ENCODE measurements at regions not wholly inside any gene's neighbourhood (a gene's known extent, or its start where the extent isn't known, plus 50 kb on each side); places are given as distances from the start of the nearest gene placed in this dataset.

- H3K27me3 ChIP-seq (ENCODE audit: control insufficient read depth in 1 of 2, insufficient read depth in 2 of 2, low read length in 2 of 2): no peaks in the 10 kb centered on the region
- H3K27ac ChIP-seq (ENCODE audit: extremely low read length, insufficient read depth, low read length): no peak overlapping the region
- ChIA-PET CTCF (ENCODE audit: low intra/inter-chr PET ratio, low total read pairs) (no interaction called here), POLR2A (no interaction called here)
- H3K9me3 ChIP-seq (ENCODE audit: low read length): peaks cover 45% of the 10 kb centered on the region
- FAIRE-seq (no peak), ATAC-seq (no peak), DNase-seq (ENCODE audit: low spot score) (no peak)
- intact Hi-C loops (cut with micrococcal nuclease; ENCODE audit: unreplicated experiment) (no loop called here), in situ Hi-C loops (cut with HindIII; ENCODE audit: extremely low pct_ligation_motif_present, low pct_unique_long_range_greater_than_20kb) (no loop called here)
- H2AFZ ChIP-seq (ENCODE audit: low read length): no peak overlapping the region
- H3K9ac ChIP-seq (ENCODE audit: insufficient read depth, low read depth, low read length): no peak overlapping the region
- no peaks in the 10 kb centered on the region for H3K4me1 ChIP-seq (ENCODE audit: insufficient read depth, low read length)
- H4K20me1 ChIP-seq (ENCODE audit: insufficient read depth, low read length): no peaks in the 10 kb centered on the region
- H3K36me3 ChIP-seq (replicated peaks in 1 of 2; ENCODE audit: control insufficient read depth in 1 of 2, insufficient read depth in 2 of 2, low read length in 2 of 2): no peaks in the 10 kb centered on the region
- BruUV-seq (replicated peaks): no TSS peak
- H3K4me3 ChIP-seq (replicated peaks in 1 of 3; ENCODE audit: insufficient read depth in 1 of 3, low read depth in 2 of 3, low read length in 3 of 3): no peak overlapping the region
- H3K79me2 ChIP-seq (ENCODE audit: insufficient read depth, low read length): no peaks in the 10 kb centered on the region
- WGBS (ENCODE audit: low lambda C conversion rate): 36% methylated on average over 1 of the region's 1 CpG
- H3K4me2 ChIP-seq (ENCODE audit: low read depth, low read length): no peak overlapping the region
- TF ChIP-seq, protein P1, sequence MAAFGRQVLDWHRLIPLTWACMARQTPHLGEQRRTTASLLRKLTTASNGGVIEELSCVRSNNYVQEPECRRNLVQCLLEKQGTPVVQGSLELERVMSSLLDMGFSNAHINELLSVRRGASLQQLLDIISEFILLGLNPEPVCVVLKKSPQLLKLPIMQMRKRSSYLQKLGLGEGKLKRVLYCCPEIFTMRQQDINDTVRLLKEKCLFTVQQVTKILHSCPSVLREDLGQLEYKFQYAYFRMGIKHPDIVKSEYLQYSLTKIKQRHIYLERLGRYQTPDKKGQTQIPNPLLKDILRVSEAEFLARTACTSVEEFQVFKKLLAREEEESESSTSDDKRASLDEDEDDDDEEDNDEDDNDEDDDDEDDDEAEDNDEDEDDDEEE (CRISPR knock-in tag; IDR thresholded peaks at IDR 0.05): no peak
- TF ChIP-seq TBL1XR1 (IDR thresholded peaks at IDR 0.05; ENCODE audit: borderline replicate concordance, low read length, partially characterized antibody) (no peak), ZNF615 (CRISPR knock-in tag; IDR thresholded peaks at IDR 0.05; ENCODE audit: borderline replicate concordance) (no peak), ZNF335 (CRISPR knock-in tag; IDR thresholded peaks at IDR 0.05) (no peak), ZNF563 (CRISPR knock-in tag; IDR thresholded peaks at IDR 0.05) (no peak), RBM39 (IDR thresholded peaks at IDR 0.05; ENCODE audit: low read depth, low read length, poor library complexity, severe bottlenecking) (no peak), SRY (CRISPR knock-in tag; IDR thresholded peaks at IDR 0.05) (no peak), ZNF792 (CRISPR knock-in tag; IDR thresholded peaks at IDR 0.05) (no peak), CSRNP1 (CRISPR knock-in tag; IDR thresholded peaks at IDR 0.05) (no peak), ZNF703 (CRISPR knock-in tag; IDR thresholded peaks at IDR 0.05; ENCODE audit: borderline replicate concordance) (no peak), ZBTB8A (CRISPR knock-in tag; IDR thresholded peaks at IDR 0.05; ENCODE audit: borderline replicate concordance, low read depth) (no peak), ZNF354B (CRISPR knock-in tag; IDR thresholded peaks at IDR 0.05) (no peak)
- TF ChIP-seq, protein P2, sequence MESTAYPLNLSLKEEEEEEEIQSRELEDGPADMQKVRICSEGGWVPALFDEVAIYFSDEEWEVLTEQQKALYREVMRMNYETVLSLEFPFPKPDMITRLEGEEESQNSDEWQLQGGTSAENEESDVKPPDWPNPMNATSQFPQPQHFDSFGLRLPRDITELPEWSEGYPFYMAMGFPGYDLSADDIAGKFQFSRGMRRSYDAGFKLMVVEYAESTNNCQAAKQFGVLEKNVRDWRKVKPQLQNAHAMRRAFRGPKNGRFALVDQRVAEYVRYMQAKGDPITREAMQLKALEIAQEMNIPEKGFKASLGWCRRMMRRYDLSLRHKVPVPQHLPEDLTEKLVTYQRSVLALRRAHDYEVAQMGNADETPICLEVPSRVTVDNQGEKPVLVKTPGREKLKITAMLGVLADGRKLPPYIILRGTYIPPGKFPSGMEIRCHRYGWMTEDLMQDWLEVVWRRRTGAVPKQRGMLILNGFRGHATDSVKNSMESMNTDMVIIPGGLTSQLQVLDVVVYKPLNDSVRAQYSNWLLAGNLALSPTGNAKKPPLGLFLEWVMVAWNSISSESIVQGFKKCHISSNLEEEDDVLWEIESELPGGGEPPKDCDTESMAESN (CRISPR knock-in tag; conservative IDR thresholded peaks at IDR 0.05): no peak
- TF ChIP-seq, protein P3, sequence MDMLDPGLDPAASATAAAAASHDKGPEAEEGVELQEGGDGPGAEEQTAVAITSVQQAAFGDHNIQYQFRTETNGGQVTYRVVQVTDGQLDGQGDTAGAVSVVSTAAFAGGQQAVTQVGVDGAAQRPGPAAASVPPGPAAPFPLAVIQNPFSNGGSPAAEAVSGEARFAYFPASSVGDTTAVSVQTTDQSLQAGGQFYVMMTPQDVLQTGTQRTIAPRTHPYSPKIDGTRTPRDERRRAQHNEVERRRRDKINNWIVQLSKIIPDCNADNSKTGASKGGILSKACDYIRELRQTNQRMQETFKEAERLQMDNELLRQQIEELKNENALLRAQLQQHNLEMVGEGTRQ (IDR thresholded peaks at IDR 0.05; ENCODE audit: low read depth, low read length): no peak
- TF ChIP-seq, protein P3 (CRISPR knock-in tag; IDR thresholded peaks at IDR 0.05; ENCODE audit: borderline replicate concordance): no peak
- TF ChIP-seq, protein P4, sequence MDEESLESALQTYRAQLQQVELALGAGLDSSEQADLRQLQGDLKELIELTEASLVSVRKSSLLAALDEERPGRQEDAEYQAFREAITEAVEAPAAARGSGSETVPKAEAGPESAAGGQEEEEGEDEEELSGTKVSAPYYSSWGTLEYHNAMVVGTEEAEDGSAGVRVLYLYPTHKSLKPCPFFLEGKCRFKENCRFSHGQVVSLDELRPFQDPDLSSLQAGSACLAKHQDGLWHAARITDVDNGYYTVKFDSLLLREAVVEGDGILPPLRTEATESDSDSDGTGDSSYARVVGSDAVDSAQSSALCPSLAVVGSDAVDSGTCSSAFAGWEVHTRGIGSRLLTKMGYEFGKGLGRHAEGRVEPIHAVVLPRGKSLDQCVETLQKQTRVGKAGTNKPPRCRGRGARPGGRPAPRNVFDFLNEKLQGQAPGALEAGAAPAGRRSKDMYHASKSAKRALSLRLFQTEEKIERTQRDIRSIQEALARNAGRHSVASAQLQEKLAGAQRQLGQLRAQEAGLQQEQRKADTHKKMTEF (CRISPR knock-in tag; IDR thresholded peaks at IDR 0.05): no peak
Measured at GRCh38 chr4:166377578-166377977, 504.5 kb downstream of the TLL1 start.
